Epithelial cell of esophagus (primary cell): ENCODE measurements at regions not wholly inside any gene's neighbourhood (a gene's known extent, or its start where the extent isn't known, plus 50 kb on each side); places are given as distances from the start of the nearest gene placed in this dataset.
A peak's percentile ranks its signal among the peaks of the same experiment; 100 is the strongest.

Experiments used
- DNase-seq: peaks from one replicate; pipeline ENCODE4 v3.0.0; 2010; ENCODE audit warnings: low read depth
- H3K4me3 ChIP-seq: 2 replicates; pipeline ENCODE4 v1.5.1; 2011; ENCODE audit warnings: mild to moderate bottlenecking, low read length, control low read depth
- TF ChIP-seq, protein P1 (sequence below): IDR thresholded peaks from 2 replicates; pipeline ENCODE4 v1.5.1; 2011; ENCODE audit warnings: low read depth, mild to moderate bottlenecking, low read length, control low read depth, inconsistent platforms; ENCODE audit not compliant: insufficient read depth; ENCODE audit errors: missing control alignments

DNA sequence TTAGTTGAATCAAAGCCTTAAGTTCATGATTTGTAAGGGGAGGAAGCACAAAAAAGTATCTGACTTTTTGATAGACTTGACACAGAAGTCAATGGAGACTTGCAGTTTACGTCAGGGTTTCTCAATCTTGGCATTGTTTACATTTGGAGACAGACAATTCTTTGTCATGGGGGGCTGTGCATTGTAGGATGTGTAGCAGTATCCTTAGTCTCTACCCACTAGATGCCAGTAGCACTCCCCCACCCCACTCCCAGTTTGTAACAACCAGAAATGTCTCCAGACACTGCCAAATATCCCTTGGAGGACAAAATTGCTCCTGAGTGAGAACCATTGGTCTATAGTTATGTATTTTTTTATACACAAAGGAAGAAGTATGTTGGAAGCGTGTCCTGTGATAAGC, 434.1 kb downstream of the RFPL4B start:
- TF ChIP-seq, protein P1, sequence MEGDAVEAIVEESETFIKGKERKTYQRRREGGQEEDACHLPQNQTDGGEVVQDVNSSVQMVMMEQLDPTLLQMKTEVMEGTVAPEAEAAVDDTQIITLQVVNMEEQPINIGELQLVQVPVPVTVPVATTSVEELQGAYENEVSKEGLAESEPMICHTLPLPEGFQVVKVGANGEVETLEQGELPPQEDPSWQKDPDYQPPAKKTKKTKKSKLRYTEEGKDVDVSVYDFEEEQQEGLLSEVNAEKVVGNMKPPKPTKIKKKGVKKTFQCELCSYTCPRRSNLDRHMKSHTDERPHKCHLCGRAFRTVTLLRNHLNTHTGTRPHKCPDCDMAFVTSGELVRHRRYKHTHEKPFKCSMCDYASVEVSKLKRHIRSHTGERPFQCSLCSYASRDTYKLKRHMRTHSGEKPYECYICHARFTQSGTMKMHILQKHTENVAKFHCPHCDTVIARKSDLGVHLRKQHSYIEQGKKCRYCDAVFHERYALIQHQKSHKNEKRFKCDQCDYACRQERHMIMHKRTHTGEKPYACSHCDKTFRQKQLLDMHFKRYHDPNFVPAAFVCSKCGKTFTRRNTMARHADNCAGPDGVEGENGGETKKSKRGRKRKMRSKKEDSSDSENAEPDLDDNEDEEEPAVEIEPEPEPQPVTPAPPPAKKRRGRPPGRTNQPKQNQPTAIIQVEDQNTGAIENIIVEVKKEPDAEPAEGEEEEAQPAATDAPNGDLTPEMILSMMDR: peak; percentile 2
- DNase-seq: peak; percentile 2
- no peak overlapping the region for H3K4me3 ChIP-seq

DNA sequence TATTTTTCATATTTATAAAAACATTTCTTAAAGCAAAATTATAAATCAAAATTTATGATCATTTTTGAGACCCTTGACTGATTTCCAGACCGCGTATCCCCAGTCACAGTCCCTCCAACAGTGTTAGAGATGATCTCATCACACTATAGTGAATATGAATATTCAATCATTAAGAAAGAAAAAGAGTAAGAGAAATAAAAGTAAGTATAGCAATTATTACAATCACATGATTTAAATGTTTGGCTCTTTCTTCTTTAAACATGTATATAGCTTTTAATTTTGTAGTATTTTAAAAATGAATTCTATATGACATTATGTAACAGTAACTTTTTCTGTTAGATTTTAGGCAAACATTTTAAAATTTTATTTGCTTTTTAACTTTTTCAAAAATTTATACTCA, 438.3 kb downstream of the RFPL4B start:
- TF ChIP-seq, protein P1: no peak
- DNase-seq: no peak
- no peak overlapping the region for H3K4me3 ChIP-seq

DNA sequence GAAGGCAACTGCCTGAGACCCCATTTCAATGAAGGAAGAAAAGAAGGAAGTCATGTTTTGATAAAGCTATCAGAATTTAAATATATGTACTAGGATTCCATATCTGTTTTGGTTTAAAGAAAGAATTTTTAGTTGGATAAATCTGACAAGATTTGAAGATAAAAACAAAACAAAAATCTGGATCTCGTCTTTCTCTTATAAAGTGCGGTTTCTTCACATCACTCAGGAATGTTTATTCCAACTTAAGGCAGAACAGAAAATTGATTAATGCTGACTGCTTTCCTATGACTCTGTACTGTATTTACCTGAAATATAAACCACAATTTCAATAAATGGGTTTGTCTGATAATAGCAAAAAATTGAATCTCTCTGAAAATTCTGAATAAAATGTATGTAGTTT, 439.7 kb downstream of the RFPL4B start:
- no peak for DNase-seq
- H3K4me3 ChIP-seq: no peak overlapping the region
- TF ChIP-seq, protein P1: no peak

DNA sequence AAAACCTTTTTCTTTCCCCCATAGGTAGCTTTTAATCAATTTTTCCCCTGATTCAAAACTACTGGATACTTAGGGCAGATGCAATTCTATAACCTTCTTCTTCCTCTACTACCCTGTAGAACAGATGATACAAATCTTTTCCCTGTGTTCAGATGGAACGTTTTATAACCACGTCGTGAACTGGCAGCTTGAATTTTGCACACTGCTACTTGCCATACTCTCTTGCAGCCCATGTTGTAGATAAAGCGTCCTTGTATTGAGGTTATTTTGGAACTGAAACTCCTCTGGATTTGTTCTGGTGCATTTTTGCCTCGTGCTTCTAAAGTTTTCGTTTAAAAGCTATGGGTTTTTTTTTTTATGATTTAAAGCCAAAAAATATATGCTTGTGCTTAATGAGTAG, 440.2 kb downstream of the RFPL4B start:
- TF ChIP-seq, protein P1: no peak
- no peak for DNase-seq
- no peak overlapping the region for H3K4me3 ChIP-seq

DNA sequence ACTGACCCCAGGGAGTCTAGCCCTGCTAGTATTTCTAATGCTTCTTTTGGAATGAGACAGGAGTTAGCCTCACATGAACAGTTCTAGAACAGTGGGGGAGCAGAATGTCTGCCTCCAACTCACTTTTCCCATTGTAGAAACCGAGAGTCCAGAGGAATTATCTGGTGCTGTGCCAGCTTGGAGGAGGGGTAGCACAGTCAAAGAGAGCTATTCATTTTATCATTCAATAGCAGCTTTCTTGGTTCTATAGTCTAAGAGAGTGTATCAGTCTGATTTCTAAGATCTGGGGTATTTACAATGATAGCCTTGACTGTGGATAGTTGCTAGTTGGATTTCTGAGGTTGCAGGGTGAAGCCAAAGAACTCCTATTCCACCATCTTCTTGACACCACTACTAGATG, 448.2 kb downstream of the RFPL4B start:
- H3K4me3 ChIP-seq: no peak overlapping the region
- TF ChIP-seq, protein P1: no peak
- no peak for DNase-seq

DNA sequence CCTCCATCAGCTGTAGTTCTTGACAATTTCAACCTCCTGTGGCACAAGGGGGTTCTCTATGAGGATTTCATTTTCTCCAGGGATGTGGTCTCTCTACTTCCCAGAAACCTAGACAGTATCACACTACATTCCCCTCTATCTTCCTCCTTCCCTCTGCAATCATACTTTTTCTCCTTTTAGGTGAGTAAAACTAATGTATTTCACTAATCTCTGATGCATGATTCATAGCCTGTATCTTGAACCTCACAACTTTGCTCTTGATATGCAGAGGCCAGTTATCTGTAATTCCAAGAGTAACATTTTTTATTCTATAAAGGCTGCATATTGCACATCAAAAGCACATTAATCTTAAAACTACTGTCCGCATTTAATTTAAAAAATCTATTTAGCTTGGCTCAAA, 449.6 kb downstream of the RFPL4B start:
- no peak overlapping the region for H3K4me3 ChIP-seq
- TF ChIP-seq, protein P1: no peak
- no peak for DNase-seq

DNA sequence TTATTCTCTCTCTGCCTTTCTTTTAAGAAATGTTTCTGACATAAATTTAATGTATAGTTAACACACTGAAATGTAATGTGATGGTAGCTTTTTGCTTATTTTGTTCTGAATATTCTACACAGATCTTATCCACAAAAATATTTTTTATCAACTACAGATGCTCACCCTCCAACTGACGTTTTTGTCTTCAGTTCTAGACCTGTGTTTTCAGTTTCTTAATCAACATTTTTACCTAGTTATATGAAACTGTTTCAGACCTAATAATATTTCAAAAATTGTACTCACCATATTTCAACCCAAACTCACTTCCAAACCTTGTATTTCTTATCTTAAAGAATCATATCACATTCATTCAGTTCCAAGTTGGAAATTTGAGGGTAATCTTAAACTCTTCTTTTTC, 452.8 kb downstream of the RFPL4B start:
- no peak overlapping the region for H3K4me3 ChIP-seq
- TF ChIP-seq, protein P1: no peak
- DNase-seq: no peak
